Keratinocyte (primary cell): ENCODE measurements at regions not wholly inside any gene's neighbourhood (a gene's known extent, or its start where the extent isn't known, plus 50 kb on each side); places are given as distances from the start of the nearest gene placed in this dataset.

Experiments
- DNase-seq: peaks from one replicate; pipeline ENCODE4 v3.0.0-alpha.2; 2011; ENCODE audit warnings: low read depth, missing footprints, low spot score
- FAIRE-seq: peaks from 2 replicates; lab custom pipeline; 2011; peaks lifted over from hg19 to GRCh38; lab: Jason Lieb, UNC
- H2AFZ ChIP-seq: 2 replicates; pipeline ENCODE4 v1.6.0; 2012; ENCODE audit warnings: low read length, control low read depth, inconsistent platforms; ENCODE audit not compliant: control insufficient read depth
- H3K27ac ChIP-seq: 2 replicates; pipeline ENCODE4 v1.5.1; 2011; ENCODE audit warnings: low read length; ENCODE audit not compliant: control insufficient read depth, insufficient read depth
- H3K27me3 ChIP-seq: 3 replicates; pipeline ENCODE4 v1.6.0; 2011; ENCODE audit warnings: low read length; ENCODE audit not compliant: control insufficient read depth, insufficient read depth; ENCODE audit errors: extremely low read depth
- H3K36me3 ChIP-seq, 2 experiments: 2 replicates in 1 of 2; 3 replicates in 1 of 2; pipeline ENCODE4 v1.5.1; 2011; ENCODE audit warnings: low read length in 2 of 2, mild to moderate bottlenecking in 1 of 2; ENCODE audit not compliant: control insufficient read depth in 2 of 2, insufficient read depth in 2 of 2; ENCODE audit errors: extremely low read depth in 1 of 2
- H3K4me1 ChIP-seq: 3 replicates; pipeline ENCODE4 v1.5.1; 2011; ENCODE audit warnings: low read length; ENCODE audit not compliant: control insufficient read depth, insufficient read depth; ENCODE audit errors: extremely low read depth
- H3K4me2 ChIP-seq: 3 replicates; pipeline ENCODE4 v1.6.0; 2011; ENCODE audit warnings: low read depth, low read length; ENCODE audit not compliant: control insufficient read depth, insufficient read depth; ENCODE audit errors: extremely low read depth
- H3K4me3 ChIP-seq, 3 experiments: fragments of 200-600 bp in 1 of 3; sonication (generic) in 1 of 3; 2 replicates in 2 of 3; 3 replicates in 1 of 3; pipeline ENCODE4 v1.5.1; 2011 to 2016; ENCODE audit warnings: low read length in 3 of 3, mild to moderate bottlenecking in 3 of 3, control low read depth in 2 of 3, inconsistent platforms in 1 of 3, low read depth in 1 of 3, mixed read lengths in 1 of 3, mixed run types in 1 of 3, moderate library complexity in 1 of 3; ENCODE audit not compliant: control insufficient read depth in 2 of 3, insufficient read depth in 2 of 3; ENCODE audit errors: extremely low read depth in 1 of 3
- H3K79me2 ChIP-seq: 2 replicates; pipeline ENCODE4 v1.6.0; 2012; ENCODE audit warnings: low read length; ENCODE audit not compliant: control insufficient read depth, insufficient read depth
- H3K9ac ChIP-seq: 3 replicates; pipeline ENCODE4 v1.6.0; 2011; ENCODE audit warnings: low read length; ENCODE audit not compliant: control insufficient read depth, insufficient read depth; ENCODE audit errors: extremely low read depth
- H3K9me1 ChIP-seq: 3 replicates; pipeline ENCODE4 v1.6.0; 2011; ENCODE audit warnings: low read length; ENCODE audit not compliant: control insufficient read depth, insufficient read depth; ENCODE audit errors: extremely low read depth
- H3K9me3 ChIP-seq: 2 replicates; pipeline ENCODE4 v1.5.1; 2012; ENCODE audit warnings: low read depth, low read length; ENCODE audit not compliant: control insufficient read depth
- H4K20me1 ChIP-seq: 3 replicates; pipeline ENCODE4 v1.6.0; 2011; ENCODE audit warnings: low read length; ENCODE audit not compliant: control insufficient read depth, insufficient read depth; ENCODE audit errors: extremely low read depth
- EZH2 ChIP-seq: IDR thresholded peaks from one replicate; pipeline ENCODE4 v1.6.1; 2012; ENCODE audit warnings: inconsistent platforms, mild to moderate bottlenecking, low read length, moderate library complexity
- dilution Hi-C: fragments of 300-500 bp; cut with MboI; formaldehyde crosslinking; loops from one replicate; pipeline ENCODE4 v1.7.0; 2020; ENCODE audit warnings: low sequenced_read_pairs; ENCODE audit not compliant: extremely low pct_ligation_motif_present
- TF ChIP-seq, protein P1 (sequence below), 3 experiments: IDR thresholded peaks in 1 of 3; conservative IDR thresholded peaks in 1 of 3; optimal IDR thresholded peaks in 1 of 3; 2 replicates in 2 of 3; 3 replicates in 1 of 3; pipeline versions ENCODE3 to v1.5.1; 2011; ENCODE audit warnings: low read length in 3 of 3, mild to moderate bottlenecking in 3 of 3, moderate library complexity in 2 of 3, control low read depth in 1 of 3, inconsistent platforms in 1 of 3; ENCODE audit not compliant: insufficient read depth in 2 of 3; ENCODE audit errors: extremely low read depth in 1 of 3

DNA sequence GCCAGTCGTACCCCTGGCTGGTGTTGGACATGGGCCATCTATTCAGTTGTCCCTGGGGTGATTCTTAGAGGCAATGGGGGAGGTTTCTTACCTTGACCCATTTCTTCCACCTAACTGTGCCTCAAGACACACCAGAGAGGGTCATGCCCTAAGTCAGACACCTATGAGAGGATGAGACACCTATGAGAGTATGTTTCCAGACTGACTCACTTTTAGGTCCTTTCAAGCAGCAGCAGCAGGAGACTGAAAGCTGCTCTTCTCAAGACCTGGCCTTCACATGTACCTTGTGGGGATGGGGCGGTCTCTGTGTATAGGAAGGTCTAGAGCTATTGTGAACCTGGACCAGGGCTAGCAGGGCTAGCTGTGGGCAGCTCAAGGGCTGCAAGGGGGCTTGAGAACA is 130.1 kb downstream of the TENT4A start:
- no peak overlapping the region for H2AFZ ChIP-seq
- no peaks in the 10 kb centered on the region for H3K9me3 ChIP-seq
- H3K9me1 ChIP-seq, result no peaks in the 10 kb centered on the region
- H3K79me2 ChIP-seq, result no peaks in the 10 kb centered on the region
- no peaks in the 10 kb centered on the region for H3K36me3 ChIP-seq
- no peaks in the 10 kb centered on the region for H4K20me1 ChIP-seq
- dilution Hi-C loops, result no loop called here
- H3K4me1 ChIP-seq, result no peaks in the 10 kb centered on the region
- FAIRE-seq (no peak), DNase-seq (no peak)
- TF ChIP-seq, protein P1, sequence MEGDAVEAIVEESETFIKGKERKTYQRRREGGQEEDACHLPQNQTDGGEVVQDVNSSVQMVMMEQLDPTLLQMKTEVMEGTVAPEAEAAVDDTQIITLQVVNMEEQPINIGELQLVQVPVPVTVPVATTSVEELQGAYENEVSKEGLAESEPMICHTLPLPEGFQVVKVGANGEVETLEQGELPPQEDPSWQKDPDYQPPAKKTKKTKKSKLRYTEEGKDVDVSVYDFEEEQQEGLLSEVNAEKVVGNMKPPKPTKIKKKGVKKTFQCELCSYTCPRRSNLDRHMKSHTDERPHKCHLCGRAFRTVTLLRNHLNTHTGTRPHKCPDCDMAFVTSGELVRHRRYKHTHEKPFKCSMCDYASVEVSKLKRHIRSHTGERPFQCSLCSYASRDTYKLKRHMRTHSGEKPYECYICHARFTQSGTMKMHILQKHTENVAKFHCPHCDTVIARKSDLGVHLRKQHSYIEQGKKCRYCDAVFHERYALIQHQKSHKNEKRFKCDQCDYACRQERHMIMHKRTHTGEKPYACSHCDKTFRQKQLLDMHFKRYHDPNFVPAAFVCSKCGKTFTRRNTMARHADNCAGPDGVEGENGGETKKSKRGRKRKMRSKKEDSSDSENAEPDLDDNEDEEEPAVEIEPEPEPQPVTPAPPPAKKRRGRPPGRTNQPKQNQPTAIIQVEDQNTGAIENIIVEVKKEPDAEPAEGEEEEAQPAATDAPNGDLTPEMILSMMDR (optimal IDR thresholded peaks at IDR 0.05 in 1 of 3, IDR thresholded peaks at IDR 0.05 in 1 of 3, conservative IDR thresholded peaks at IDR 0.05 in 1 of 3; ENCODE audit: extremely low read depth in 1 of 3, insufficient read depth in 2 of 3, low read length in 3 of 3), result no peak
- no peak for TF ChIP-seq EZH2
- H3K4me3 ChIP-seq, result no peak overlapping the region
- H3K9ac ChIP-seq, result no peak overlapping the region
- H3K27me3 ChIP-seq, result no peaks in the 10 kb centered on the region
- no peak overlapping the region for H3K4me2 ChIP-seq
- H3K27ac ChIP-seq, result no peak overlapping the region

DNA sequence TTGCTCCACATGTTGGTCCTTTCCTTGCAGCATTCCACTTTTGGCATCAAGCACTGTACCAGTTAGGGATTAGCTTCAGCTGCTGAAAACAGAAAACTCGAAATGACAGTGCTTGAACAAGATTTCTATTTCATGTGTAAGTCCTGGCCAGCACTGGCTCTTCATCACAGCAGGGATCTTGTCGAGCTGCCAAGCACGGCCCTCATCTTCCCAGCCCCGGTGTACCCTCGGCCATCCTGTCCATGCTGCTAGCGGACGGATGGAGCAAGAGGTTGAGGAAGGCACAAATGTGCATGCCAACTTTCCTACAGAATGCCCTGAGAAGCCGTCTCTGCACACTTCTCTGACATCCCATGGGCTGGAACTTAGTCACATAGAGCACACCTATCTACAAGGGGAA is 130.6 kb downstream of the TENT4A start:
- Histone ChIP-seq H3K4me3 (no peak overlapping the region), H4K20me1 (no peaks in the 10 kb centered on the region), H3K4me1 (no peaks in the 10 kb centered on the region), H3K4me2 (no peak overlapping the region), H3K79me2 (no peaks in the 10 kb centered on the region), H2AFZ (no peak overlapping the region), H3K9ac (no peak overlapping the region), H3K27me3 (no peaks in the 10 kb centered on the region), H3K36me3 (no peaks in the 10 kb centered on the region), H3K27ac (no peak overlapping the region), H3K9me1 (no peaks in the 10 kb centered on the region), H3K9me3 (no peaks in the 10 kb centered on the region)
- no peak for TF ChIP-seq EZH2
- TF ChIP-seq, protein P1 (optimal IDR thresholded peaks at IDR 0.05 in 1 of 3, IDR thresholded peaks at IDR 0.05 in 1 of 3, conservative IDR thresholded peaks at IDR 0.05 in 1 of 3; ENCODE audit: extremely low read depth in 1 of 3, insufficient read depth in 2 of 3, low read length in 3 of 3), result no peak
- dilution Hi-C loops, result no loop called here
- no peak for FAIRE-seq
- no peak for DNase-seq
